H1 (cell line): ENCODE measurements at regions not wholly inside any gene's neighbourhood (a gene's known extent, or its start where the extent isn't known, plus 50 kb on each side); places are given as distances from the start of the nearest gene placed in this dataset.

Source experiments
- CTCF ChIA-PET: fragments of 300-600 bp; sonication (Branson Sonifier 250); formaldehyde crosslinking; loops from one replicate; lab custom pipeline; 2021; ENCODE audit not compliant: partially characterized antibody; lab: Charles Lee
- POLR2A ChIA-PET: fragments of 300-600 bp; sonication (Branson Sonifier 250); formaldehyde crosslinking; loops from one replicate; lab custom pipeline; 2021; ENCODE audit warnings: inconsistent platforms; ENCODE audit not compliant: partially characterized antibody; lab: Charles Lee
- DNase-seq, 2 experiments: peaks; one replicate each; pipeline versions ENCODE4 v3.0.0 to v3.0.0-alpha.2; 2010 to 2022; ENCODE audit warnings: low spot score in 2 of 2, low read depth in 1 of 2, mixed read lengths in 1 of 2
- FAIRE-seq: peaks from 2 replicates; lab custom pipeline; 2011; peaks lifted over from hg19 to GRCh38; lab: Jason Lieb, UNC
- H2AFZ ChIP-seq: 2 replicates; pipeline ENCODE4 v1.8.1; 2012; ENCODE audit warnings: low read length, inconsistent platforms
- H2AK5ac ChIP-seq: 2 replicates; pipeline ENCODE4 v1.6.1; 2013; ENCODE audit warnings: low read depth, low read length
- H2BK120ac ChIP-seq: replicated peaks from 2 replicates; pipeline ENCODE3; 2013; ENCODE audit warnings: low read depth, low read length, inconsistent platforms
- H2BK12ac ChIP-seq: 2 replicates; pipeline ENCODE4 v1.6.1; 2013; ENCODE audit warnings: low read depth, low read length
- H2BK15ac ChIP-seq: 2 replicates; pipeline ENCODE4 v1.6.1; 2013; ENCODE audit warnings: low read length
- H2BK20ac ChIP-seq: 2 replicates; pipeline ENCODE4 v1.6.1; 2013; ENCODE audit warnings: low read length
- H2BK5ac ChIP-seq: 2 replicates; pipeline ENCODE4 v1.6.1; 2013; ENCODE audit warnings: low read depth, low read length
- H3K14ac ChIP-seq: 2 replicates; pipeline ENCODE4 v1.6.1; 2013; ENCODE audit warnings: inconsistent platforms; ENCODE audit not compliant: insufficient read length
- H3K18ac ChIP-seq: 2 replicates; pipeline ENCODE4 v1.6.1; 2013; ENCODE audit warnings: low read length; ENCODE audit errors: extremely low read depth
- H3K23ac ChIP-seq: 2 replicates; pipeline ENCODE4 v1.6.1; 2013; ENCODE audit warnings: inconsistent platforms; ENCODE audit not compliant: insufficient read length
- H3K23me2 ChIP-seq: 2 replicates; pipeline ENCODE4 v1.6.1; 2013; ENCODE audit warnings: low read depth, low read length
- H3K27ac ChIP-seq: 2 replicates; pipeline ENCODE4 v1.6.1; 2011; ENCODE audit warnings: low read depth, low read length, inconsistent platforms
- H3K27me3 ChIP-seq, 4 experiments: replicated peaks in 1 of 4; 1 replicate in 1 of 4; 2 replicates in 3 of 4; pipeline versions ENCODE4 v1.6.1 to v1.8.1; 2011 to 2013; ENCODE audit warnings: low read length in 3 of 4, mild to moderate bottlenecking in 3 of 4, inconsistent platforms in 2 of 4, mixed read lengths in 2 of 4, moderate library complexity in 1 of 4; ENCODE audit not compliant: control insufficient read depth in 3 of 4, insufficient read depth in 3 of 4; ENCODE audit errors: extremely low read depth in 1 of 4
- H3K36me3 ChIP-seq, 4 experiments: 2 replicates each; pipeline versions ENCODE4 v1.6.1 to v1.8.1; 2011 to 2013; ENCODE audit warnings: mild to moderate bottlenecking in 4 of 4, low read length in 3 of 4, moderate library complexity in 2 of 4, control low read depth in 1 of 4, inconsistent platforms in 1 of 4; ENCODE audit not compliant: insufficient read depth in 4 of 4, control insufficient read depth in 2 of 4
- H3K4ac ChIP-seq: replicated peaks from 2 replicates; pipeline ENCODE3; 2013; ENCODE audit warnings: low read length, low read depth, mixed read lengths, inconsistent platforms; ENCODE audit not compliant: insufficient read length
- H3K4me1 ChIP-seq, 4 experiments: replicated peaks in 1 of 4; 1 replicate in 1 of 4; 2 replicates in 3 of 4; pipeline versions ENCODE4 v1.6.1 to v1.8.1; 2011 to 2013; ENCODE audit warnings: low read length in 3 of 4, inconsistent platforms in 2 of 4, mixed read lengths in 1 of 4; ENCODE audit not compliant: insufficient read depth in 4 of 4, control insufficient read depth in 3 of 4
- H3K4me2 ChIP-seq, 2 experiments: 2 replicates each; pipeline versions ENCODE4 v1.6.1 to v1.8.1; 2011 to 2013; ENCODE audit warnings: low read depth in 2 of 2, low read length in 2 of 2, control low read depth in 1 of 2, inconsistent platforms in 1 of 2, mild to moderate bottlenecking in 1 of 2; ENCODE audit not compliant: insufficient read depth in 1 of 2
- H3K4me3 ChIP-seq, 4 experiments: fragments of 200-600, 300-600 bp in 1 of 4; sonication (generic), shearing (Covaris generic), sonication (Bioruptor Twin) in 1 of 4; 2 replicates each; pipeline versions ENCODE4 v1.5.1 to v1.8.1; 2011 to 2016; ENCODE audit warnings: low read length in 4 of 4, low read depth in 3 of 4, control low read depth in 2 of 4, inconsistent platforms in 2 of 4, mild to moderate bottlenecking in 2 of 4, mixed read lengths in 1 of 4, moderate library complexity in 1 of 4; ENCODE audit not compliant: insufficient read depth in 2 of 4; ENCODE audit errors: extremely low read depth in 1 of 4
- H3K56ac ChIP-seq: replicated peaks from 2 replicates; pipeline ENCODE3; 2013; ENCODE audit warnings: low read depth, mild to moderate bottlenecking, mixed read lengths, low read length, inconsistent platforms; ENCODE audit not compliant: insufficient read length
- H3K79me1 ChIP-seq: 2 replicates; pipeline ENCODE4 v1.6.1; 2013; ENCODE audit warnings: low read depth, low read length, control low read depth
- H3K79me2 ChIP-seq, 2 experiments: 2 replicates each; pipeline versions ENCODE4 v1.6.1 to v1.8.1; 2012 to 2013; ENCODE audit warnings: low read length in 2 of 2, mild to moderate bottlenecking in 2 of 2, inconsistent platforms in 1 of 2; ENCODE audit not compliant: insufficient read depth in 2 of 2, control insufficient read depth in 1 of 2
- H3K9ac ChIP-seq, 4 experiments: replicated peaks in 1 of 4; 1 replicate in 1 of 4; 2 replicates in 3 of 4; pipeline versions ENCODE4 v1.6.1 to v1.8.1; 2011 to 2013; ENCODE audit warnings: low read depth in 3 of 4, low read length in 3 of 4, control low read depth in 2 of 4, mild to moderate bottlenecking in 2 of 4, moderate library complexity in 2 of 4, inconsistent platforms in 1 of 4; ENCODE audit errors: extremely low read depth in 1 of 4
- H3K9me3 ChIP-seq, 2 experiments: 2 replicates each; pipeline versions ENCODE4 v1.6.1 to v1.8.1; 2012 to 2013; ENCODE audit warnings: mild to moderate bottlenecking in 2 of 2, moderate library complexity in 2 of 2, control low read depth in 1 of 2, inconsistent platforms in 1 of 2, low read depth in 1 of 2, low read length in 1 of 2, mixed read lengths in 1 of 2; ENCODE audit not compliant: insufficient read depth in 2 of 2
- H4K20me1 ChIP-seq, 2 experiments: replicated peaks in 1 of 2; 2 replicates each; pipeline versions ENCODE3 to v1.8.1; 2011 to 2013; ENCODE audit warnings: inconsistent platforms in 2 of 2, low read length in 2 of 2, mild to moderate bottlenecking in 1 of 2; ENCODE audit not compliant: insufficient read depth in 2 of 2, control insufficient read depth in 1 of 2
- H4K5ac ChIP-seq: 2 replicates; pipeline ENCODE4 v1.6.1; 2013; ENCODE audit warnings: low read length, low read depth, mixed read lengths, inconsistent platforms; ENCODE audit not compliant: insufficient read length
- H4K8ac ChIP-seq: 2 replicates; pipeline ENCODE4 v1.8.0; 2013; ENCODE audit warnings: mild to moderate bottlenecking, moderate library complexity, low read length, inconsistent platforms; ENCODE audit not compliant: insufficient read depth; ENCODE audit errors: extremely low read depth
- H4K91ac ChIP-seq: replicated peaks from 2 replicates; pipeline ENCODE3; 2013; ENCODE audit warnings: low read length, mixed read lengths, inconsistent platforms; ENCODE audit not compliant: insufficient read length
- CHD2 ChIP-seq: IDR thresholded peaks from 2 replicates; pipeline ENCODE4 v1.6.1; 2012; ENCODE audit warnings: low read length, improper control_type of control experiment
- MAFK ChIP-seq: IDR thresholded peaks from 2 replicates; pipeline ENCODE4 v1.6.1; 2012; ENCODE audit warnings: low read depth, mild to moderate bottlenecking, improper control_type of control experiment, low read length
- PHF8 ChIP-seq: fragments of 200-600 bp; sonication (generic); conservative IDR thresholded peaks from 2 replicates; pipeline ENCODE4 v1.7.1; 2012; ENCODE audit warnings: low read depth, mild to moderate bottlenecking, inconsistent platforms, low read length, moderate library complexity
- SIN3A ChIP-seq, 2 experiments: IDR thresholded peaks in 1 of 2; conservative IDR thresholded peaks in 1 of 2; 2 replicates each; pipeline ENCODE4 v1.6.1; 2011 to 2012; ENCODE audit warnings: low read length in 2 of 2, improper control_type of control experiment in 1 of 2, low read depth in 1 of 2, mild to moderate bottlenecking in 1 of 2
- SP1 ChIP-seq: IDR thresholded peaks from 2 replicates; pipeline ENCODE4 v1.6.1; 2011; ENCODE audit warnings: low read depth, low read length
- TBP ChIP-seq: IDR thresholded peaks from 2 replicates; pipeline ENCODE4 v1.6.1; 2011; ENCODE audit warnings: low read depth, low read length, improper control_type of control experiment
- TEAD4 ChIP-seq: IDR thresholded peaks from 2 replicates; pipeline ENCODE4 v1.6.1; 2012; ENCODE audit warnings: low read depth, low read length, inconsistent platforms, mixed read lengths
- WGBS, 2 experiments: shearing (Covaris generic) in 1 of 2; methylation state at CpG; one replicate each; pipeline versions ENCODE4 v1.1.6 to v1.1.7; 2013 to 2015; ENCODE audit warnings: low lambda C conversion rate in 2 of 2, mixed read lengths in 2 of 2, inconsistent platforms in 1 of 2, low coverage in 1 of 2, missing lambda C conversion rate in 1 of 2; ENCODE audit not compliant: insufficient replicate concordance in 2 of 2, insufficient coverage in 1 of 2, insufficient read length in 1 of 2; ENCODE audit errors: extremely low coverage in 1 of 2, missing lambda C conversion rate in 1 of 2; 5-methylcytosine and 5-hydroxymethylcytosine counted together

- no peak overlapping the region for H3K4me2 ChIP-seq
- H3K4me1 ChIP-seq: no peaks in the 10 kb centered on the region
- no peak overlapping the region for H2BK12ac ChIP-seq
- ChIA-PET POLR2A (no interaction called here), CTCF (interaction anchor here (1.0 to 1.2 kb wide), 3 partner anchors 12 to 1594 kb away, joined by 3 to 4 read pairs (median 3); no protein-coding TSS in a partner anchor)
- H2BK120ac ChIP-seq: no peak overlapping the region
- H2BK20ac ChIP-seq: no peak overlapping the region
- FAIRE-seq (no peak), DNase-seq (no peak)
- H3K4me3 ChIP-seq: no peak overlapping the region
- WGBS, 2 experiments: 84% methylated on average over 2 of the region's 4 CpGs; no CpG with 5 or more reads in 1 of the 2 experiments
- H3K56ac ChIP-seq: no peak overlapping the region
- H3K79me2 ChIP-seq: no peaks in the 10 kb centered on the region
- H3K14ac ChIP-seq: no peak overlapping the region
- 0 out of 2 replicates have a peak overlapping the region, but pooled peaks have one; percentile 13 for H2AFZ ChIP-seq
- no peak overlapping the region for H3K4ac ChIP-seq
- no peaks in the 10 kb centered on the region for H3K27me3 ChIP-seq
- H4K5ac ChIP-seq: no peak overlapping the region
- H4K91ac ChIP-seq: no peak overlapping the region
- no peaks in the 10 kb centered on the region for H3K36me3 ChIP-seq
- H4K20me1 ChIP-seq: no peaks in the 10 kb centered on the region
- H2BK5ac ChIP-seq: no peak overlapping the region
- H3K79me1 ChIP-seq: no peaks in the 10 kb centered on the region
- H3K9ac ChIP-seq: no peak overlapping the region
- no peak overlapping the region for H3K18ac ChIP-seq
- H3K23me2 ChIP-seq: no peaks in the 10 kb centered on the region
- peak overlapping the region; percentile 51; the same call in 1 of the 2 replicates for H4K8ac ChIP-seq
- no peak overlapping the region for H2BK15ac ChIP-seq
- no peaks in the 10 kb centered on the region for H3K9me3 ChIP-seq
- no peak overlapping the region for H3K23ac ChIP-seq
- H2AK5ac ChIP-seq: no peak overlapping the region
- no peak overlapping the region for H3K27ac ChIP-seq
- TF ChIP-seq CHD2 (no peak), MAFK (no peak), TBP (no peak), PHF8 (no peak), TEAD4 (no peak), SIN3A (conservative IDR thresholded peaks at IDR 0.05 in 1 of 2, IDR thresholded peaks at IDR 0.05 in 1 of 2; ENCODE audit: low read depth in 1 of 2, low read length in 2 of 2) (no peak), SP1 (no peak)
Measured at GRCh38 chr4:143071351-143071750, 113.4 kb upstream of the USP38 start.
